Loucy (cell line): ENCODE measurements at regions not wholly inside any gene's neighbourhood (a gene's known extent, or its start where the extent isn't known, plus 50 kb on each side); places are given as distances from the start of the nearest gene placed in this dataset.
"Not testable (repeated sequence)": the region's sequence is repeated elsewhere in the genome, so short reads cannot be mapped to it uniquely, and the experiment has no call there.

Source experiments
- H2AFZ ChIP-seq: fragments of 200-600 bp; sonication (generic); 2 replicates; pipeline ENCODE4 v1.6.0; 2016; ENCODE audit warnings: antibody characterized with exemption, mild to moderate bottlenecking, low read length, moderate library complexity
- H3F3A ChIP-seq: fragments of 200-600 bp; 2 replicates; pipeline ENCODE4 v1.6.0; 2016; ENCODE audit warnings: antibody characterized with exemption, low read depth, mild to moderate bottlenecking
- H3K27me3 ChIP-seq: fragments of 200-600 bp; sonication (generic); 2 replicates; pipeline ENCODE4 v1.6.1; 2014; ENCODE audit warnings: low read length, mild to moderate bottlenecking; ENCODE audit not compliant: insufficient read depth, poor library complexity, severe bottlenecking
- H3K36me3 ChIP-seq: fragments of 200-600 bp; sonication (generic); 2 replicates; pipeline ENCODE4 v1.6.1; 2016; ENCODE audit warnings: low read length; ENCODE audit not compliant: insufficient read depth
- H3K4me1 ChIP-seq: fragments of 200-600 bp; sonication (generic); 2 replicates; pipeline ENCODE4 v1.5.1; 2014; ENCODE audit warnings: low read length, mild to moderate bottlenecking; ENCODE audit not compliant: insufficient read depth, poor library complexity, severe bottlenecking
- H3K4me2 ChIP-seq: fragments of 200-600 bp; sonication (generic); 2 replicates; pipeline ENCODE4 v1.6.0; 2014; ENCODE audit warnings: antibody characterized with exemption, low read length, low read depth, mild to moderate bottlenecking; ENCODE audit not compliant: poor library complexity, severe bottlenecking
- H3K4me3 ChIP-seq: fragments of 200-600 bp; sonication (generic); 2 replicates; pipeline ENCODE4 v1.5.1; 2014; ENCODE audit warnings: low read length, mild to moderate bottlenecking, mixed read lengths; ENCODE audit not compliant: poor library complexity, severe bottlenecking
- H3K79me2 ChIP-seq: fragments of 200-600 bp; sonication (generic); 2 replicates; pipeline ENCODE4 v1.6.1; 2014; ENCODE audit warnings: low read length; ENCODE audit not compliant: insufficient read depth
- H3K9ac ChIP-seq: fragments of 200-600 bp; sonication (generic); 2 replicates; pipeline ENCODE4 v1.6.0; 2014; ENCODE audit warnings: mild to moderate bottlenecking, low read depth, low read length, moderate library complexity; ENCODE audit not compliant: poor library complexity, severe bottlenecking
- H3K9me2 ChIP-seq: fragments of 200-600 bp; sonication (generic); replicated peaks from 2 replicates; pipeline ENCODE4 v1.6.1; 2016; ENCODE audit warnings: low read depth, low read length, mixed read lengths
- H3K9me3 ChIP-seq: fragments of 200-600 bp; sonication (generic); 2 replicates; pipeline ENCODE4 v1.6.1; 2014; ENCODE audit warnings: mild to moderate bottlenecking, antibody characterized with exemption, low read length, low read depth; ENCODE audit not compliant: insufficient read depth
- H4K20me1 ChIP-seq: fragments of 200-600 bp; sonication (generic); 2 replicates; pipeline ENCODE4 v1.6.0; 2014; ENCODE audit warnings: antibody characterized with exemption, low read length, mild to moderate bottlenecking; ENCODE audit not compliant: insufficient read depth, poor library complexity, severe bottlenecking
- CTCF ChIP-seq: fragments of 200-600 bp; sonication (generic); conservative IDR thresholded peaks from 2 replicates; pipeline ENCODE4 v1.5.1; 2014; ENCODE audit warnings: mild to moderate bottlenecking, antibody characterized with exemption, low read length
- EZH2phosphoT487 ChIP-seq: fragments of 200-600 bp; IDR thresholded peaks from 2 replicates; pipeline ENCODE4 v1.6.1; 2018; ENCODE audit warnings: antibody characterized with exemption, mild to moderate bottlenecking, moderate library complexity, borderline replicate concordance

GRCh38 chr16:86737083-86737482 is 158.7 kb downstream of the FOXL1 start:
- no peak overlapping the region for H3K9ac ChIP-seq
- no peaks in the 10 kb centered on the region for H3K9me3 ChIP-seq
- H3K36me3 ChIP-seq, result no peaks in the 10 kb centered on the region
- H4K20me1 ChIP-seq, result no peaks in the 10 kb centered on the region
- no peaks in the 10 kb centered on the region for H3K4me1 ChIP-seq
- no peak overlapping the region for H2AFZ ChIP-seq
- no peak overlapping the region for H3K4me3 ChIP-seq
- TF ChIP-seq CTCF (no peak), EZH2phosphoT487 (no peak)
- no peaks in the 10 kb centered on the region for H3F3A ChIP-seq
- no peaks in the 10 kb centered on the region for H3K9me2 ChIP-seq
- H3K27me3 ChIP-seq, result no peaks in the 10 kb centered on the region
- no peaks in the 10 kb centered on the region for H3K79me2 ChIP-seq
- H3K4me2 ChIP-seq, result no peak overlapping the region

GRCh38 chr16:86738322-86738721 is 160.0 kb downstream of the FOXL1 start:
- not testable (repeated sequence) for H3K4me3 ChIP-seq, H3K9ac ChIP-seq, H3F3A ChIP-seq, H4K20me1 ChIP-seq, H3K9me3 ChIP-seq, H3K9me2 ChIP-seq, H3K4me1 ChIP-seq, H3K36me3 ChIP-seq, H3K4me2 ChIP-seq, H2AFZ ChIP-seq, H3K79me2 ChIP-seq, H3K27me3 ChIP-seq

- H3K9me2 ChIP-seq, result no peaks in the 10 kb centered on the region
- TF ChIP-seq CTCF (no peak), EZH2phosphoT487 (no peak)
- H3K79me2 ChIP-seq, result no peaks in the 10 kb centered on the region
- H3K36me3 ChIP-seq, result no peaks in the 10 kb centered on the region
- no peak overlapping the region for H3K4me2 ChIP-seq
- H3K27me3 ChIP-seq, result no peaks in the 10 kb centered on the region
- H3K9ac ChIP-seq, result no peak overlapping the region
- H4K20me1 ChIP-seq, result no peaks in the 10 kb centered on the region
- H3K4me1 ChIP-seq, result no peaks in the 10 kb centered on the region
- H3K4me3 ChIP-seq, result no peak overlapping the region
- no peak overlapping the region for H2AFZ ChIP-seq
- no peaks in the 10 kb centered on the region for H3F3A ChIP-seq
- H3K9me3 ChIP-seq, result no peaks in the 10 kb centered on the region
These were observed 160.8 kb downstream of the FOXL1 start for GRCh38 chr16:86739178-86739577.

- no peak overlapping the region for H3K9ac ChIP-seq
- no peaks in the 10 kb centered on the region for H3K4me1 ChIP-seq
- H3K79me2 ChIP-seq, result no peaks in the 10 kb centered on the region
- no peaks in the 10 kb centered on the region for H3F3A ChIP-seq
- no peak overlapping the region for H3K4me2 ChIP-seq
- H2AFZ ChIP-seq, result no peak overlapping the region
- TF ChIP-seq EZH2phosphoT487 (no peak), CTCF (no peak)
- no peaks in the 10 kb centered on the region for H3K9me3 ChIP-seq
- H3K27me3 ChIP-seq, result no peaks in the 10 kb centered on the region
- no peak overlapping the region for H3K4me3 ChIP-seq
- H4K20me1 ChIP-seq, result no peaks in the 10 kb centered on the region
- H3K36me3 ChIP-seq, result no peaks in the 10 kb centered on the region
- H3K9me2 ChIP-seq, result no peaks in the 10 kb centered on the region
These were observed 161.5 kb downstream of the FOXL1 start for GRCh38 chr16:86739808-86740207.
